GM06990 (cell line): ENCODE measurements at regions not wholly inside any gene's neighbourhood (a gene's known extent, or its start where the extent isn't known, plus 50 kb on each side); places are given as distances from the start of the nearest gene placed in this dataset.
"Not testable (repeated sequence)": the region's sequence is repeated elsewhere in the genome, so short reads cannot be mapped to it uniquely, and the experiment has no call there.

ENCODE experiments used
- DNase-seq: peaks from one replicate; pipeline ENCODE4 v3.0.0-alpha.2; 2011; ENCODE audit not compliant: insufficient read length; ENCODE audit errors: extremely low read depth
- H3K27me3 ChIP-seq: replicated peaks from 2 replicates; pipeline ENCODE4 v1.6.0; 2011; ENCODE audit warnings: low read length; ENCODE audit not compliant: control insufficient read depth, insufficient read depth
- H3K36me3 ChIP-seq: 2 replicates; pipeline ENCODE4 v1.5.1; 2011; ENCODE audit warnings: low read length; ENCODE audit not compliant: control insufficient read depth, insufficient read depth
- H3K4me3 ChIP-seq: replicated peaks from 2 replicates; pipeline ENCODE4 v1.5.1; 2011; ENCODE audit warnings: low read depth, mild to moderate bottlenecking, control low read depth, low read length
- CTCF ChIP-seq: IDR thresholded peaks from 2 replicates; pipeline ENCODE4 v1.5.1; 2011; ENCODE audit warnings: low read length, control low read depth, mild to moderate bottlenecking, inconsistent platforms; ENCODE audit not compliant: insufficient read depth, poor library complexity, severe bottlenecking

- H3K36me3 ChIP-seq: no peaks in the 10 kb centered on the region
- TF ChIP-seq CTCF: no peak
- no peak for DNase-seq
- peaks cover 2% of the 10 kb centered on the region; the same call in 1 of the 2 replicates for H3K27me3 ChIP-seq
- no peak overlapping the region for H3K4me3 ChIP-seq
These were observed 81.0 kb downstream of the RIN2 start for GRCh38 chr20:19839053-19839452.

GRCh38 chr20:19840111-19840710, 82.2 kb downstream of the RIN2 start:
- Histone ChIP-seq H3K27me3 (0 out of 2 replicates have a peak, but pooled peaks cover 2% of the 10 kb centered on the region), H3K4me3 (no peak overlapping the region), H3K36me3 (no peaks in the 10 kb centered on the region)
- no peak for DNase-seq
- no peak for TF ChIP-seq CTCF

GRCh38 chr20:19841740-19842139, 83.7 kb downstream of the RIN2 start:
- Histone ChIP-seq H3K4me3 (no peak overlapping the region), H3K36me3 (no peaks in the 10 kb centered on the region), H3K27me3 (0 out of 2 replicates have a peak, but pooled peaks cover 2% of the 10 kb centered on the region)
- no peak for TF ChIP-seq CTCF
- DNase-seq: no peak

GRCh38 chr20:19844850-19845249, 86.8 kb downstream of the RIN2 start:
- H3K27me3 ChIP-seq, H3K36me3 ChIP-seq, DNase-seq, H3K4me3 ChIP-seq: not testable (repeated sequence)

GRCh38 chr20:19847383-19847782, 89.3 kb downstream of the RIN2 start:
- Histone ChIP-seq H3K36me3 (no peaks in the 10 kb centered on the region), H3K4me3 (no peak overlapping the region), H3K27me3 (no peaks in the 10 kb centered on the region; the same call in 1 of the 2 replicates)
- no peak for TF ChIP-seq CTCF
- DNase-seq: no peak

- Histone ChIP-seq H3K4me3 (no peak overlapping the region), H3K36me3 (no peaks in the 10 kb centered on the region), H3K27me3 (no peaks in the 10 kb centered on the region; the same call in 1 of the 2 replicates)
- no peak for TF ChIP-seq CTCF
- DNase-seq: no peak
These were observed 91.5 kb downstream of the RIN2 start for GRCh38 chr20:19849341-19850197.
